ENCODE measurements at regions not wholly inside any gene's neighbourhood (a gene's known extent, or its start where the extent isn't known, plus 50 kb on each side); places are given as distances from the start of the nearest gene placed in this dataset.

- CTCF ChIA-PET: interaction anchor here (0.6 kb wide), 1 partner anchor 140 kb away, joined by 3 read pairs; no protein-coding TSS in a partner anchor
- no peak for DNase-seq (ENCODE audit: low spot score)
- H3K27ac ChIP-seq: no peak overlapping the region
- TF ChIP-seq CTCF (conservative IDR thresholded peaks at IDR 0.05; ENCODE audit: low read depth): no peak
- POLR2A ChIA-PET (ENCODE audit: low non-redundant PET): no interaction called here
These were observed 862.6 kb upstream of the CNTNAP5 start for GRCh38 chr2:123162400-123163016.

DNA sequence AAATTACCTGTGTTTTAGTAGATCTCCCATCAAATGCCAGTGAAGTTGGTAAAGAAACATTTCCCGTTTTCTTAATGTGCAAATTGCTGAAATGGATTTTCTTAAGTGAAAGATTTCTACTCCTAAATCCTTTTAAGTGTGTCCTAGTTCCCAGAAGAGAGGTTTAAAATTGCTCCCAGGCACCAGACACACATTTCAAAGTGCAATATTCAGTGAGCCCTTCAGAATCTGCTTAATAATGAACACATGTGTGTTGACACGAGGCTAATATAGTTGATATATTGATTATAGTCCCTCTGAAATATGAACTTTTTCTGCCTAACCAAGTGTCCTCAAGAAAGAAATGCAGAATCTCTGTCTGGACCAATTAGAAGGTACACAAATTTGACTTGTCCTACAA, 861.7 kb upstream of the CNTNAP5 start:
- ChIA-PET POLR2A (ENCODE audit: low non-redundant PET) (no interaction called here), CTCF (no interaction called here)
- no peak for TF ChIP-seq CTCF (conservative IDR thresholded peaks at IDR 0.05; ENCODE audit: low read depth)
- no peak for DNase-seq (ENCODE audit: low spot score)
- H3K27ac ChIP-seq: no peak overlapping the region

- CTCF ChIA-PET: no interaction called here
These were observed 860.9 kb upstream of the CNTNAP5 start for GRCh38 chr2:123164216-123164615.

DNA sequence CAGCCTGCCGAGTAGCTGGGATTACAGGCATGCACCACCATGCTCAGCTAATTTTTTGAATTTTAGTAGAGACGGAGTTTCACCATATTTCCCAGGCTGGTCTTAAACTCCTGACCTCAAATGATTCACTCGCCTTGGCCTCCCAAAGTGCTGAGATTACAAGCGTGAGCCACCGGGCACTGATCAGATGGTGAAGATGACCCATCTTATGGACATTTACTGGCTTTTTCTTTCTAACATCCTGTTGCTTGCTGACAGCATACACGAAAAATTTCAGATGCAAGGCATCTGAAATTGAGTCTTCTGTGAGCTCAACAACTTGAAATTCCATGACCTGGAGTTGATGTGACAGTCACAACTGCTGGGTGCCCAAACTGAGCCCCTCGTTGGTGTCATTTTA, 859.5 kb upstream of the CNTNAP5 start:
- POLR2A ChIA-PET (ENCODE audit: low non-redundant PET): no interaction called here
- DNase-seq (ENCODE audit: low spot score): no peak

More at GRCh38 chr2:123164216-123164615, 860.9 kb upstream of the CNTNAP5 start:
- H3K27ac ChIP-seq: no peak overlapping the region
- DNase-seq (ENCODE audit: low spot score): no peak
- TF ChIP-seq CTCF (conservative IDR thresholded peaks at IDR 0.05; ENCODE audit: low read depth): no peak
- POLR2A ChIA-PET (ENCODE audit: low non-redundant PET): no interaction called here

GRCh38 chr2:123179526-123179925, 845.6 kb upstream of the CNTNAP5 start:
- ChIA-PET CTCF (no interaction called here), POLR2A (ENCODE audit: low non-redundant PET) (no interaction called here)
- no peak for DNase-seq (ENCODE audit: low spot score)
- no peak for TF ChIP-seq CTCF (conservative IDR thresholded peaks at IDR 0.05; ENCODE audit: low read depth)
- no peak overlapping the region for H3K27ac ChIP-seq

More for the DNA sequence above, 859.5 kb upstream of the CNTNAP5 start:
- no peak for TF ChIP-seq CTCF (conservative IDR thresholded peaks at IDR 0.05; ENCODE audit: low read depth)
- H3K27ac ChIP-seq: no peak overlapping the region
- CTCF ChIA-PET: no interaction called here

DNA sequence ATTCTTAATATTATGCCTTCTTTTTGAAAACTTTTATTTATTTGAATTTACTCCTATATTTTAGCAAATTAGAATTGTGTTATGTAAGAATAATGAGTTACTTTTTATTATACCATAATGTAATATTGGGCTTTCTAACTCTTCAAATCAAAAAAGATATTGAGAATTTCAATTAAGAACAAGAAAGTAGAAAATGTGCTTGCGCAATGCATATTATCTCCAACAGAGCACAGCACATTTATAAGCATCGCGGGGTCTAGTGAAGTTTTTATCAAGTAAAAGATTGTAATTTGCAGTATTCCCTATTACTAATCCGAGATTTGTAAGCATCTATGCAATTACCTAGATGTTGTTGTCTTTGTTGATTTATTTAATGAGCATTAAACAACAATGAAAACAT, 829.1 kb upstream of the CNTNAP5 start:
- CTCF ChIA-PET: no interaction called here
- no peak for TF ChIP-seq CTCF (conservative IDR thresholded peaks at IDR 0.05; ENCODE audit: low read depth)
- POLR2A ChIA-PET (ENCODE audit: low non-redundant PET): no interaction called here
- DNase-seq (ENCODE audit: low spot score): no peak
- no peak overlapping the region for H3K27ac ChIP-seq
